ENCODE measurements at regions not wholly inside any gene's neighbourhood (a gene's known extent, or its start where the extent isn't known, plus 50 kb on each side); places are given as distances from the start of the nearest gene placed in this dataset.

DNA sequence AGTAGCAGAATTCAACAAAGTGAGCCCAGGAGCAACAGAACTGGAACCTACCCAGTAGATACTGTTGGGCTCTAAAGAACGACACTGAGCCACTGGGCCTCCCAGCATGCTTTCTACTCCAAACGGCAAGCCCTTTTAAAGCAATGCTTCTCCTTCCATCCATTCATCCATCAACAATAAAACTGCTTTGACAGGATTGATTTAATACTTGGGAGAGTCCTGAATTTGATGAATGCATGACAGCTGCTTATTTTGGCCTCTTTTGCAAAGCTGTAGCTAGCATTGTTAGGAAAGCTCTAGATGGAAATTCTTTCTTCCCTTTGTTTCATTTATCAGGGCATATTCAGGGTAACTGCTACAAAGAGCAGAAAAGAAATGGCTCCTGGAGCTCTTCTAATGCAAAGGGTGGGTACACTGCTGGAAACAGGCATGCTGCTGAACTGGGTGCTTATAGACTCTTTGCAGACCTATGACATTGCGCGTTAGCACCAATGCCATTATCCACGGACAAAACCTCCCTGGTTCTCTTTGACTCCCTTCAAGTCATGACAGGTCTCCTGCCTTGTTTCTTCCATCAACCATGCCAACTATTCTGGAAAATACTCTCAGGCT, 138.4 kb upstream of the HNRNPA3 start:
- no peak for ATAC-seq
- ChIA-PET POLR2A (no interaction called here), CTCF (interaction anchor here (1.6 kb wide), 1 partner anchor 74 kb away, joined by 4 read pairs; no protein-coding TSS in a partner anchor)
- Mint-ChIP-seq H3K9me3 (no peaks in the 10 kb centered on the region), H3K27ac (no peak overlapping the region), H3K36me3 (no peaks in the 10 kb centered on the region), H3K27me3 (ENCODE audit: low read depth) (peaks cover 3% of the 10 kb centered on the region; the same call in 1 of the 2 replicates), H3K4me1 (peaks cover 14% of the 10 kb centered on the region), H3K4me3 (no peak overlapping the region)
- TF ChIP-seq ATF1 (CRISPR knock-in tag; IDR thresholded peaks at IDR 0.05), result no peak
- TF ChIP-seq EMX1 (CRISPR knock-in tag; IDR thresholded peaks at IDR 0.05), result no peak
- TF ChIP-seq, protein P1, sequence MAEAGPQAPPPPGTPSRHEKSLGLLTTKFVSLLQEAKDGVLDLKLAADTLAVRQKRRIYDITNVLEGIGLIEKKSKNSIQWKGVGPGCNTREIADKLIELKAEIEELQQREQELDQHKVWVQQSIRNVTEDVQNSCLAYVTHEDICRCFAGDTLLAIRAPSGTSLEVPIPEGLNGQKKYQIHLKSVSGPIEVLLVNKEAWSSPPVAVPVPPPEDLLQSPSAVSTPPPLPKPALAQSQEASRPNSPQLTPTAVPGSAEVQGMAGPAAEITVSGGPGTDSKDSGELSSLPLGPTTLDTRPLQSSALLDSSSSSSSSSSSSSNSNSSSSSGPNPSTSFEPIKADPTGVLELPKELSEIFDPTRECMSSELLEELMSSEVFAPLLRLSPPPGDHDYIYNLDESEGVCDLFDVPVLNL (CRISPR knock-in tag; IDR thresholded peaks at IDR 0.05; ENCODE audit: borderline replicate concordance, low read depth), result no peak
- no peak for TF ChIP-seq OVOL2 (CRISPR knock-in tag; IDR thresholded peaks at IDR 0.05; ENCODE audit: borderline replicate concordance)
- no peak for TF ChIP-seq TEAD1 (CRISPR knock-in tag; IDR thresholded peaks at IDR 0.05)
- TF ChIP-seq, protein P2, sequence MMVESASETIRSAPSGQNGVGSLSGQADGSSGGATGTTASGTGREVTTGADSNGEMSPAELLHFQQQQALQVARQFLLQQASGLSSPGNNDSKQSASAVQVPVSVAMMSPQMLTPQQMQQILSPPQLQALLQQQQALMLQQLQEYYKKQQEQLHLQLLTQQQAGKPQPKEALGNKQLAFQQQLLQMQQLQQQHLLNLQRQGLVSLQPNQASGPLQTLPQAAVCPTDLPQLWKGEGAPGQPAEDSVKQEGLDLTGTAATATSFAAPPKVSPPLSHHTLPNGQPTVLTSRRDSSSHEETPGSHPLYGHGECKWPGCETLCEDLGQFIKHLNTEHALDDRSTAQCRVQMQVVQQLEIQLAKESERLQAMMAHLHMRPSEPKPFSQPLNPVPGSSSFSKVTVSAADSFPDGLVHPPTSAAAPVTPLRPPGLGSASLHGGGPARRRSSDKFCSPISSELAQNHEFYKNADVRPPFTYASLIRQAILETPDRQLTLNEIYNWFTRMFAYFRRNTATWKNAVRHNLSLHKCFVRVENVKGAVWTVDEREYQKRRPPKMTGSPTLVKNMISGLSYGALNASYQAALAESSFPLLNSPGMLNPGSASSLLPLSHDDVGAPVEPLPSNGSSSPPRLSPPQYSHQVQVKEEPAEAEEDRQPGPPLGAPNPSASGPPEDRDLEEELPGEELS (CRISPR knock-in tag; IDR thresholded peaks at IDR 0.05), result no peak
- TF ChIP-seq, protein P3, sequence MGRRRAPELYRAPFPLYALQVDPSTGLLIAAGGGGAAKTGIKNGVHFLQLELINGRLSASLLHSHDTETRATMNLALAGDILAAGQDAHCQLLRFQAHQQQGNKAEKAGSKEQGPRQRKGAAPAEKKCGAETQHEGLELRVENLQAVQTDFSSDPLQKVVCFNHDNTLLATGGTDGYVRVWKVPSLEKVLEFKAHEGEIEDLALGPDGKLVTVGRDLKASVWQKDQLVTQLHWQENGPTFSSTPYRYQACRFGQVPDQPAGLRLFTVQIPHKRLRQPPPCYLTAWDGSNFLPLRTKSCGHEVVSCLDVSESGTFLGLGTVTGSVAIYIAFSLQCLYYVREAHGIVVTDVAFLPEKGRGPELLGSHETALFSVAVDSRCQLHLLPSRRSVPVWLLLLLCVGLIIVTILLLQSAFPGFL (CRISPR knock-in tag; IDR thresholded peaks at IDR 0.05; ENCODE audit: borderline replicate concordance), result no peak
- TF ChIP-seq ZNF121 (CRISPR knock-in tag; IDR thresholded peaks at IDR 0.05), result no peak
- TF ChIP-seq ZNF416 (CRISPR knock-in tag; IDR thresholded peaks at IDR 0.05), result no peak
- TF ChIP-seq ZNF263 (CRISPR knock-in tag; IDR thresholded peaks at IDR 0.05; ENCODE audit: low read depth), result no peak
- no peak for TF ChIP-seq NFE2L1 (CRISPR knock-in tag; IDR thresholded peaks at IDR 0.05)
- TF ChIP-seq SP1 (CRISPR knock-in tag; conservative IDR thresholded peaks at IDR 0.05), result no peak
- no peak for TF ChIP-seq ZBTB21 (CRISPR knock-in tag; IDR thresholded peaks at IDR 0.05; ENCODE audit: borderline replicate concordance)
- TF ChIP-seq, protein P4, sequence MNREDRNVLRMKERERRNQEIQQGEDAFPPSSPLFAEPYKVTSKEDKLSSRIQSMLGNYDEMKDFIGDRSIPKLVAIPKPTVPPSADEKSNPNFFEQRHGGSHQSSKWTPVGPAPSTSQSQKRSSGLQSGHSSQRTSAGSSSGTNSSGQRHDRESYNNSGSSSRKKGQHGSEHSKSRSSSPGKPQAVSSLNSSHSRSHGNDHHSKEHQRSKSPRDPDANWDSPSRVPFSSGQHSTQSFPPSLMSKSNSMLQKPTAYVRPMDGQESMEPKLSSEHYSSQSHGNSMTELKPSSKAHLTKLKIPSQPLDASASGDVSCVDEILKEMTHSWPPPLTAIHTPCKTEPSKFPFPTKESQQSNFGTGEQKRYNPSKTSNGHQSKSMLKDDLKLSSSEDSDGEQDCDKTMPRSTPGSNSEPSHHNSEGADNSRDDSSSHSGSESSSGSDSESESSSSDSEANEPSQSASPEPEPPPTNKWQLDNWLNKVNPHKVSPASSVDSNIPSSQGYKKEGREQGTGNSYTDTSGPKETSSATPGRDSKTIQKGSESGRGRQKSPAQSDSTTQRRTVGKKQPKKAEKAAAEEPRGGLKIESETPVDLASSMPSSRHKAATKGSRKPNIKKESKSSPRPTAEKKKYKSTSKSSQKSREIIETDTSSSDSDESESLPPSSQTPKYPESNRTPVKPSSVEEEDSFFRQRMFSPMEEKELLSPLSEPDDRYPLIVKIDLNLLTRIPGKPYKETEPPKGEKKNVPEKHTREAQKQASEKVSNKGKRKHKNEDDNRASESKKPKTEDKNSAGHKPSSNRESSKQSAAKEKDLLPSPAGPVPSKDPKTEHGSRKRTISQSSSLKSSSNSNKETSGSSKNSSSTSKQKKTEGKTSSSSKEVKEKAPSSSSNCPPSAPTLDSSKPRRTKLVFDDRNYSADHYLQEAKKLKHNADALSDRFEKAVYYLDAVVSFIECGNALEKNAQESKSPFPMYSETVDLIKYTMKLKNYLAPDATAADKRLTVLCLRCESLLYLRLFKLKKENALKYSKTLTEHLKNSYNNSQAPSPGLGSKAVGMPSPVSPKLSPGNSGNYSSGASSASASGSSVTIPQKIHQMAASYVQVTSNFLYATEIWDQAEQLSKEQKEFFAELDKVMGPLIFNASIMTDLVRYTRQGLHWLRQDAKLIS (CRISPR knock-in tag; IDR thresholded peaks at IDR 0.05; ENCODE audit: borderline replicate concordance), result no peak
- TF ChIP-seq, protein P5, sequence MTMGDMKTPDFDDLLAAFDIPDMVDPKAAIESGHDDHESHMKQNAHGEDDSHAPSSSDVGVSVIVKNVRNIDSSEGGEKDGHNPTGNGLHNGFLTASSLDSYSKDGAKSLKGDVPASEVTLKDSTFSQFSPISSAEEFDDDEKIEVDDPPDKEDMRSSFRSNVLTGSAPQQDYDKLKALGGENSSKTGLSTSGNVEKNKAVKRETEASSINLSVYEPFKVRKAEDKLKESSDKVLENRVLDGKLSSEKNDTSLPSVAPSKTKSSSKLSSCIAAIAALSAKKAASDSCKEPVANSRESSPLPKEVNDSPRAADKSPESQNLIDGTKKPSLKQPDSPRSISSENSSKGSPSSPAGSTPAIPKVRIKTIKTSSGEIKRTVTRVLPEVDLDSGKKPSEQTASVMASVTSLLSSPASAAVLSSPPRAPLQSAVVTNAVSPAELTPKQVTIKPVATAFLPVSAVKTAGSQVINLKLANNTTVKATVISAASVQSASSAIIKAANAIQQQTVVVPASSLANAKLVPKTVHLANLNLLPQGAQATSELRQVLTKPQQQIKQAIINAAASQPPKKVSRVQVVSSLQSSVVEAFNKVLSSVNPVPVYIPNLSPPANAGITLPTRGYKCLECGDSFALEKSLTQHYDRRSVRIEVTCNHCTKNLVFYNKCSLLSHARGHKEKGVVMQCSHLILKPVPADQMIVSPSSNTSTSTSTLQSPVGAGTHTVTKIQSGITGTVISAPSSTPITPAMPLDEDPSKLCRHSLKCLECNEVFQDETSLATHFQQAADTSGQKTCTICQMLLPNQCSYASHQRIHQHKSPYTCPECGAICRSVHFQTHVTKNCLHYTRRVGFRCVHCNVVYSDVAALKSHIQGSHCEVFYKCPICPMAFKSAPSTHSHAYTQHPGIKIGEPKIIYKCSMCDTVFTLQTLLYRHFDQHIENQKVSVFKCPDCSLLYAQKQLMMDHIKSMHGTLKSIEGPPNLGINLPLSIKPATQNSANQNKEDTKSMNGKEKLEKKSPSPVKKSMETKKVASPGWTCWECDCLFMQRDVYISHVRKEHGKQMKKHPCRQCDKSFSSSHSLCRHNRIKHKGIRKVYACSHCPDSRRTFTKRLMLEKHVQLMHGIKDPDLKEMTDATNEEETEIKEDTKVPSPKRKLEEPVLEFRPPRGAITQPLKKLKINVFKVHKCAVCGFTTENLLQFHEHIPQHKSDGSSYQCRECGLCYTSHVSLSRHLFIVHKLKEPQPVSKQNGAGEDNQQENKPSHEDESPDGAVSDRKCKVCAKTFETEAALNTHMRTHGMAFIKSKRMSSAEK (CRISPR knock-in tag; IDR thresholded peaks at IDR 0.05; ENCODE audit: borderline replicate concordance), result no peak
- no peak for TF ChIP-seq HMGA2 (CRISPR knock-in tag; IDR thresholded peaks at IDR 0.05)
- TF ChIP-seq, protein P6, sequence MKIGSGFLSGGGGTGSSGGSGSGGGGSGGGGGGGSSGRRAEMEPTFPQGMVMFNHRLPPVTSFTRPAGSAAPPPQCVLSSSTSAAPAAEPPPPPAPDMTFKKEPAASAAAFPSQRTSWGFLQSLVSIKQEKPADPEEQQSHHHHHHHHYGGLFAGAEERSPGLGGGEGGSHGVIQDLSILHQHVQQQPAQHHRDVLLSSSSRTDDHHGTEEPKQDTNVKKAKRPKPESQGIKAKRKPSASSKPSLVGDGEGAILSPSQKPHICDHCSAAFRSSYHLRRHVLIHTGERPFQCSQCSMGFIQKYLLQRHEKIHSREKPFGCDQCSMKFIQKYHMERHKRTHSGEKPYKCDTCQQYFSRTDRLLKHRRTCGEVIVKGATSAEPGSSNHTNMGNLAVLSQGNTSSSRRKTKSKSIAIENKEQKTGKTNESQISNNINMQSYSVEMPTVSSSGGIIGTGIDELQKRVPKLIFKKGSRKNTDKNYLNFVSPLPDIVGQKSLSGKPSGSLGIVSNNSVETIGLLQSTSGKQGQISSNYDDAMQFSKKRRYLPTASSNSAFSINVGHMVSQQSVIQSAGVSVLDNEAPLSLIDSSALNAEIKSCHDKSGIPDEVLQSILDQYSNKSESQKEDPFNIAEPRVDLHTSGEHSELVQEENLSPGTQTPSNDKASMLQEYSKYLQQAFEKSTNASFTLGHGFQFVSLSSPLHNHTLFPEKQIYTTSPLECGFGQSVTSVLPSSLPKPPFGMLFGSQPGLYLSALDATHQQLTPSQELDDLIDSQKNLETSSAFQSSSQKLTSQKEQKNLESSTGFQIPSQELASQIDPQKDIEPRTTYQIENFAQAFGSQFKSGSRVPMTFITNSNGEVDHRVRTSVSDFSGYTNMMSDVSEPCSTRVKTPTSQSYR (CRISPR knock-in tag; IDR thresholded peaks at IDR 0.05), result no peak
- no peak for DNase-seq (ENCODE audit: low spot score)

Data from WTC11 (cell line).